Retina (tissue), 1 donor: ENCODE measurements at regions not wholly inside any gene's neighbourhood (a gene's known extent, or its start where the extent isn't known, plus 50 kb on each side); places are given as distances from the start of the nearest gene placed in this dataset.
"Not testable (repeated sequence)": the region's sequence is repeated elsewhere in the genome, so short reads cannot be mapped to it uniquely, and the experiment has no call there.

ENCODE experiments used
- DNase-seq: peaks from one replicate; pipeline ENCODE4 v3.0.0-alpha.2; 2016

DNA sequence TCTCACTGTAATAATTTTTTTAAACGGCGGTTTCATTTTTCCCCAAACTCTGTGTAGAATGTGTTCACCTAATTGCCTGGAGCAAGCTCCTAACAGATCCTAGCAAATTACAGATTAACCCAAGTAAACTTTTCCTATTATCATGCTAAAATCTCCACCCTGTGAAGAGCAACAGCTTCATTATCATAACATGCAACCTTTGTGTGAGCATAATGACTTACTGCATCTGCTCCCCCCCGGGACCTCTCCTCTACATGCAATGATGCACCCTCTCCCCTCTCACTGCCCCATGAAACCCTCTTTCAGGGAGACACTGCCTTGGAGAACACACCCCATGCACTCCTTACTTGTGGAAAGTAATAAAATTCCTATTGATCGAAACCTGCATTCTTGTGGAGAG is 717.0 kb upstream of the TMPRSS15 start:
- no peak for DNase-seq

DNA sequence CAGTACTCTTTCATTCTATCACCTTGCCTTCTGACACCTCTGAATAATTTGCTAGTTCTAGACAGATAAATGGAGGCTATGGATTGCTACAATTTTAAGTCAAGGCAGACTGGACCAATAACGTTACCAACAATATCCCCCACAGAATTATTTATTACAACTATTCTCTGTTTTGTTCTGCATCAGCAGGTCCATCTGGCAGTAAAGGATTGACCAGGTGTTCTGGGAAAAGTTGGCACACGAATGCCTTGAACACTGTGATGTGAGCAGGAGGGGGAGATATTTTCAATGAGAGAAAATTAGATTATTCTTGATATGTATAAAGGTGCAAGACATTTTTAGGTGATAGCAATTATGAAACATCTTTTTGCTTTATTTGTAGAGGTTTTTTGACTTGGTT is 718.8 kb upstream of the TMPRSS15 start:
- DNase-seq, result no peak

DNA sequence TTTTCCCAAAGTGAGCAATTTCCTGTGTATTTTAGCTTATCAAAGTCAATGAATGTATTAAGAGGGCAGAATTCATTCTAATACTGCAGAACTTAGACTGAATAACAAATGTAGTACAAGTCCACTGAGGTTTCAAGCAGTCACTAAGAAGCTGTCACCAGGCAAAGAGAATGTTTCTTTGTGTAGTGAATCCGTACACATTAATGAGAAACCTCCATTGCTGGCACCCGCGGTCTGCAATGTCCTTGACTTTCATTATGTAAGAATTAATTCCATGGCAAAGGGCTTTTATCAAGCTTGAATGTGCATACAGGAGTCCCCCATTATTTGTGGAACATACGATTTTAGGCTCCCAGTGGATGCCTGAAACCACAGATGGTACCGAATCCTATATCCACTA is 719.5 kb upstream of the TMPRSS15 start:
- no peak for DNase-seq

DNA sequence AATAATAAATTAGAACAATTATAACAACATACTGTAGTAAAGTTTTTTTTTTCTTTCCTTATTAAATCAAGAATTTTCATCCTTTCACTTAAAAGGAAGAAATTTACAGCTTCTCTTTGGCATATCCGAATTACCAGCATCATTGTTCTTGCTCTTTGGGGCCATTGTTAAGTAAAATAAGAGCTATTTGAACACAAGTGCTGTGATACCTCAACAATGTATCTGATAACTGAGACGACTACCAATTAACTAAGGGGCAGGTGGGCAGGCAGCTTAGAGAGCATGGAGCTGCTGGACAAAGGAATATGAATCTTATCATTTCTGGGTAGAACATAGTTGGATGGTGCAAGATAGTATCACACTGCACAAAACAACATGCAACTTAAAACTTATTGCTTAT is 719.9 kb upstream of the TMPRSS15 start:
- no peak for DNase-seq

DNA sequence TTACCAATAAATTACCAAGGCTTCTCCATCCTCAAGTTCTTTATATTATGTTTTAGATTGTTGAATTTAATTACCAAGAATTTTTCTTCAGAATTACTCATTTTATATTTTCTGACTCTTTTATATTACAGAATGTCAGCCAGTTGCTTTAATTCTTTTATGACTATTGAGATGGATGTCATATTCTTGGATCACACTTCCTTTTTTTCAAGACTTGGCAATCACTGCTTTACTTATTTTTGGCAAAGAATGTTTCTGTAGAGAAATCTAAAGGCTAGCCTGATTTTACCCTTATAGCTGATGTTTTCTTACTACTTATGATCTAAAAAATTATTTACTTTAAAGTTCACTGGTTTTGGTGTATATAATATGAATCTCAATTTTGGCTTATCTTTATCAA is 721.1 kb upstream of the TMPRSS15 start:
- no peak for DNase-seq

DNA sequence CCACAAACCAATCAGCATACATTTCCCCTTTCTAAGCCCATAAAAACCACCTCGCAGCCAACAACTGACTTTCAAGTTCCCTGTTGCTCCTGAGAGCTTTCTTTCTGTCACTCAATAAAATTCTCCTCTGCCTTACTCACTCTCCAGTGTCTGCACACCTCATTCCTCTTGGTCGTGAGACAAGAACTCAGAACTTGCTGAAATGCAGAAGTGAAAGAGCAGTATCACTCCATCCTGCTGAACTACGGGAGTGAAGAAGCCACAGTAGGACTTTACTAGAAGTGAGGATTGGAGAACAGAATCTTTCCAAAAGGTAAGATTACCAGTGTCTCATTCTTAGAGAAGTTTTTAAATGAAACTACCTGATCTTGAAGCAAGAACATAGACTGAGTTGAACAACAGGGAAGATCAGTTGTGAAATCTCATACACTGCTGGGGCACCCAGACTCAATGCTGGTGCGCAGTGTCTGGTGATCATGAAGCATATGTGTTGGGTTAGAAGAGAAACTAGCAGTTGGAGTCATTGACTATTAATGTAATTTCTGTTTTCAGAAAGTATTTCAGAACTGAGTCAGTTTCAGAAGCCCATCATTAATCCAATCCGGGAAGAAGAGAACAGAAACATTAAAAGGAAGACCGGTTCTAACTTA is 726.9 kb upstream of the TMPRSS15 start:
- DNase-seq, result no peak

DNA sequence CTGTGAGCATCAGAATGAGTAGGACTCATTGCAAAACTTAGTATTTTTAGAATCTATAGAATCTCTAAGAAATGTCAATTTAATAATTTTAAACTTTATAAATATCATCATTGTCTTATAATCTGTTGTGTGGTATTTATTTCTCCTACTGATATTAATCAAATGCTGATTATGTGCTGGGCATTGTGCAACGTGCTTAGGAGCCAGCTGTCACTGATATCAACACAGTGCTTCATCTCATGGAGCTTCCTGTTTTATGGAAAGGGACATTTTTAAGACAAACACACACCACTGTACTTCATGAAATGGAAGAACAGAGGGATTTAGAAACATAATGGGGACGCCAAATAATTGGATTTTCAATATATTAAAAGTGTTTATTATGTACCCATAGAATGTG is 737.9 kb upstream of the TMPRSS15 start:
- no peak for DNase-seq

DNA sequence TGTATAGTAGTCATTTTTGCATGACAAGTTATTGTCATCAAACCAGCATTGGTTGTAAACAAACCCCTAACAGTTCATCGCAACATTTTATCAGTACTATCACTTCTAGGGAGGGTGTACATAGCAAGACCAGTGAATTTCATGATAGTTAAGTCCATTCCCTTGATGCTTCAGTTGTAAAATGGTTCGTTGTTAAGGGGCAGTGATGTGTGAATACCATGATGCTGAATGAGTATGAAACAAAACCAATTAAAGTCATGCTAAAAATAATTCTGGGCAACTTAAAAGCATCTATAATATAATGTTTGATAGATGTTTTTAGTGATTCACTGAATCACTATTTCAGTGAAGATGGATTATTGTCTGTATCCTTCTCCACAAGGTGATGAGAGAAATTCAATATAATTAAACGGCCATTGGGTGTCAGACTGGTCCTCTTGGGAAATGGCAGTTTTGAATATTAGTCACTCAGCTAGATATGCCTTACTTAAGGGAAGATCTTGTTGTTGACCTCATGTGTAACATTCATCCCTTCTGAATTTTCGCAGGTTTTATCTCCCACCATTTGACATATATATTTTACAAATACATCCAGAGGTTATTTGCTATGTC is 742.2 kb upstream of the TMPRSS15 start:
- DNase-seq, result no peak

DNA sequence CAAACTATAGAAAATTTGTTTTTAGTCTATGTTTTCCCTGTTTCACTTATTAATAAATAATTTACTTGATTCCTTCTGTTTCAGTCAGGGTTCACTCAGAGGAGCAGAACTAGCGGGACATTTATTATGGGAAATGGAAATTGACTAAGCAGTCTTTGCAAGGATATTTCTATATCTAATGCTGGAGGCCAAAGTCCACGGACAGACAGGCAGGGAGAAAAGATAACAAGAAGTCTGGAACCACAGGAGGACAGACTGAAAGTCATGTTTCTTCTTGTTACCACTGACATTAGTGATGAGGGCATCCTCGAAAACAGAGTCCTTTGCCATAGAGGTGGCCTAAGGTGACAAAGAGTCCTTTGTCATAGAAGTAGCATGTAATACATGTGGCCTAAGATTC is 744.5 kb upstream of the TMPRSS15 start:
- DNase-seq, result no peak

DNA sequence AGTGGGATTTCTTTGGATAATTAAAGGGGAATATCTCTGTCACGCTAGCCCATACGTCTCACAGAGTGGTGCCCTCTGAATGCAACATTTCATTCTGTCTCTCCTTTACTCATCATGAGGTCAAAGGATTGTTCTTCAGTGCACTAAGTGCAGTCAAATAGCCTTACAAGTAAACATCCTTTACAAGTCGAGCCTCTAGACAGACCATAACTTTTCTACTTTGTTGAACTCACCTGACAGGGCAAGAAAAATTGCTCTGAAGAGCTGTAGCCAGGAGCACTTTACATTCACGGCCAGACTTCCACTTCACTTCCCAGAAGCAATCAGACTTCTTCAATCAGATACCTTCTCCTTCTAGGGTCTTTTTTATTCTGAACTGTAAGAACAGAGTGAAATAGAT is 768.0 kb upstream of the TMPRSS15 start:
- no peak for DNase-seq

DNA sequence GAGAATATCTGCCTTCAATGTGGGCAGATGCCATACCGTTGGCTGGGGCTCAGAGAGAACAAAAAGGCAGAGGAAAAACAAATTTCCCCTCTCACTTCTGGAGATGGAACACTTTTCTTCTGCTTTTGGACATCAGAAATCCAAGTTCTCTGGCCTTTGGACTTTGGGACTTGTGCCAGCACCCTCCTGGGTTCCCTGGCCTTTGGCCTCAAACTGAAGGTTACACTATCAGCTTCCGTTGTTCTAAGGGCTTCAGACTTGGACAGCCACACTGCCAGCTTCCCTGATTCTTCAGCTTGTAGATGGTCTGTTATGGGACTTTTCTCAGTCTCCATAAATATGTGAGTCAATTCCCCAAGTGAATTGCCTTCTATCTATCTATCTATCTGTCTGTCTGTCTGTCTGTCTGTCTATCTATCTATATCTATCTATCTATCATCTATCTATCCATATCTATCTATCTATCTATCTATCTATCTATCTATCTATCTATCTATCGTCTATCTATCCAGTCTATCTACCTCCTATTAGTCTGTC is 778.1 kb upstream of the TMPRSS15 start:
- DNase-seq, result no peak

DNA sequence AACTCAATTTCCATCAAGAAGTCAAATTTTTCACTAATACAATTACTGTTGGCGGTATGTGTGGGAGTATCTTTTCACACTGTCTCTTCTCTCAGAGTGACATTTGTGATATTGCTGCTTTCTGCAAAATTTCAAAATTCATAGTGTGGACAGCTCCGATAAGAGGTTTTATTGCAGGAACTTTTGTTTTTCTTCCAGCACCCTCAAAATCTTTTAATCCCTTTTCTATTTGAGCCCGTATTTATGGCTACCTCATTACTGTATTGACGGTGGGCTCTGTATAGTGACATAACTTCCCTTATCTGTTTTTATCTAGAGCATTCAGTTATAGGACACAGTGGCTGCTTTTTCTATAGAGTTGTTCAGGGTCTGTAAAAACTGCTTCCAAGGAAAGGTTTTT is 794.4 kb upstream of the TMPRSS15 start:
- no peak for DNase-seq

DNA sequence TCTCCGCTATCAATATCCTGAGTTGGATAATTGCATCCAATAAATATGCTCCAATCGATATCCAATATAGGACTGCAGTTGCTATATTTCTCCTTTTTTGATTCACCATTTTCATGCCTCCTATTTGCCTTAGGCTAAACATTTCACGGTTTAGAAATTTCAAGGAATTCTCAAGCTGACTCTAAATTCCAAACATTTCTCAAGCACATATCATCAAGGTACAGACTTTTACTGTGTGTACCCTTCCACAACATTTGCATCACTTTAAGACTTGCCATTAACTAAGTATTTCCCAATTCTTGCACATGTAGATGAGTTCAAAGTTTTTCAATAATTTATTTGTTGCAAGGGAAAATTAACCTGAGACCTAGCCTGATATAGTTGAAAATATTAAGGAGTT is 795.2 kb upstream of the TMPRSS15 start:
- no peak for DNase-seq

DNA sequence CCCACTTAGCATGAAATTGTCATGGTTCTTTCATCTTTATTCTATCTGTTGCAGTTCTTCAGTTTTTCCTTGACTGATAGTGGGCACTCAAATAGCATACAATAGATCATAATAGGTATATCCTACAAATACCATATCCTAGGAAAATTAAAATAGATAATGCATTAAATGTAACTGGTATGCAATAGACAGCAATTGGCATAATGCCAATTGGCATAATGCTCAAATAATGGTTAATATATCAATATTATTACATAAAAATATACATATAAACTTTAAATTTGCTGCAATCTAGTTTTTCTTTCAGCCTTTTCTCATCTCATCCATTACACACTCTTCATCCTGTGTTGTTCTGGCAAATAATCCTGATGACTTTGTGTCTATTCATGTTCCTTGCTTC is 814.6 kb upstream of the TMPRSS15 start:
- no peak for DNase-seq

DNA sequence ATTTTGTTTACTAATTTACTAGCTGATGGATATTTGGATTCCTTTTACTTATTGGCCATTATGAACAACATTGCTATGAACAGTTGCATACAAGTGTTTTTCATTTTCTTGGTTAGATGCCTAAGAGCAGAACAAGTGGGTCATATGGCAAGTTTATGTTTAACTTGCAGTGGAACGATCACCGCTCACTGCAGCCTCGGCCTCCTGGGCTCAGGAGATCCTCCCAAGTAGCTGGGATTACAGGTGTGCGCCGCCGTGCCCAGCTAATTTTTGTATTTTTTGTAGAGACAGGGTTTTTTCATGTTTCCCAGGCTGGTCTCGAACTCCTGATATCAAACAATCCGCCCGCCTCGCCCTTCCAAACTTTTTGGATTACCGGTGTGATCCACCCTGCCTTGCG is 820.5 kb upstream of the TMPRSS15 start:
- DNase-seq, result no peak

DNA sequence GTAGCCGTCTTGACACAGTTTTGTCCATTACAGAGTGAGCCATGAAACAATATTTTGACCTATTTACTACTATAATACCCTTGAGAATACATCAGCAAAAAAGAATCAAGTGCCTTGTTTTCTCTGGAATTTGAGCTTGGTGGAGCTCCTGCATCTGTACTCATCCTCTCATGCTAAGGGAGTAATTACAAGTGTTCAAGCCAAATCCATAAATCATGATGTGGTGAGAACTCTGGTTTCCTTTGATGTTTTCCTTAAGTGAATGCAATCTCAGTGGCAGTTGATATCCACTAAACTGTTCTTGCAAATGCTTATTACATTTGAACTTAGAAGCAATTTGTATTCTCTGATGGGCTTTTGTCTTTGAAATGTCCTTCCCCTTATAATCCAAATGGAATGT is 824.6 kb upstream of the TMPRSS15 start:
- DNase-seq, result peak; percentile 11

DNA sequence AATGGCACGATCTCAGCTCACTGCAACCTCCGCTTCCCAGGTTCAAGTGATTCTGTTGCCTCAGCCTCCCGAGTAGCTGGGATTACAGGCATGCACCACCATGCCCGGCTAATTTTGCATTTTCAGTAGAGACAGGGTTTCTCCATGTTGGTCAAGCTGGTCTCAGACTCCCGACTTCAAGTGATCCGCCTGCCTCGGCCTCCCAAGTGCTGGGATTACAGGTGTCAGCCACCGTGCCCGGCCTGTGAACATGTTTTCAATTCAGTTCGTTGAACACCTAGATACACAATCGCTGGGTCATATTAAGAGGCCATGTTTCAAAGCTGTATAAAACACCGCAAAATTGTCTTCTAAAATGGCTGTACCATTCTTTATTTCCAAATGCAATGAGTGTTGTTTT is 830.3 kb upstream of the TMPRSS15 start:
- not testable (repeated sequence) for DNase-seq

DNA sequence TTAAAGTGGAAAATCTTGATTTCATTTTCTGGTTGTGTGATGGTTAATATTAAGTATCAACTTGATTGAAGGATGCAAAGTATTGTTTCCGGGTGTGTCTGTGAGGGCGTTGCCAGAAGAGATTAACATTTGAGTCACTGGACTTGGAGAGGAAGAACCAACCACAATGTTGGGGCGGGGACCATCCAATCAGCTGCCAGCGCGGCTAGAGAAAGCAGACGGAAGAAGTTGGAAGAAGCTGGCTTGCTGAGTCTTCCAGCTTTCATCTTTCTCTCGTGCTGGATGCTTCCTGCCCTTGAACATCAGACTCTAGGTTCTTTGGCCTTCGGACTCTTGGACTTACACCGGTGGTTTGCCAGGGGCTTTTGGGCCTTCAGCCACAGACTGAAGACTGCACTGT is 832.6 kb upstream of the TMPRSS15 start:
- no peak for DNase-seq

DNA sequence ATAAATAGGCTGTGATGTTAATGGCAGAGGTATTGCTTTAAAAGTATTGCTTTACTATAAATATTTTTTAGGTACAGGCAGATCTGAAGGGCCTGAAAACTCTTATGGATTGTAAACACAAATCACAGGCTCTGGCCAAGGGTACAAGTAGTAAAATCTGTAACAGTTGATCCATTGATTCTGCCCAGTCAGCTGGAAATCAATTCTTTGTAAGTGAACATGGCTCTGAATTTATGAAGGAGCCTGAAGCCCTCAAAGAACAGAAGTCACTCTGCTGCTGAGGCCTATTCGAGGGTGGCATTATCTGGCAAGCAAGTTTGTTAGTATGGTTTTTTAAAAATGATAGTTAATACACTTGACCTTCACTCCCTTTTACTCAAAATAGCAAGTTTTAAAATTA is 834.0 kb upstream of the TMPRSS15 start:
- DNase-seq, result peak; percentile 38

DNA sequence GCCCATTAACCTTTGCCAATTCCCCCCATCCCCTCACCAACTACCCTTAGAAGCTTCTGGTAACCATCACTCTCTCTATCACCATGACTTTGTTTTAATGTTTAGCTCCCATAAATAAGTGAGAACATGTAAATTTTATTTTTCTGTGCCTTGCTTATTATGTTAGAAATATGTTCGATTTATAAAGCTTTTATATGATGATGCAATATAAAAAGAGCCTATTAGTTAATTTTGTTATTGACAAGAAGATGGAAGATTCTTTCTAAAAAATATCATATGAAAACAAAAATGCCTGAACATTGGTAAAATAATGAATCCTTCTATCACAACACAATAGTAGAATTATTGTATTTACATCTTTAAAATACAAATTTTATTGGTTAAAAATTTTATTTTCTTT is 836.1 kb upstream of the TMPRSS15 start:
- DNase-seq, result no peak

DNA sequence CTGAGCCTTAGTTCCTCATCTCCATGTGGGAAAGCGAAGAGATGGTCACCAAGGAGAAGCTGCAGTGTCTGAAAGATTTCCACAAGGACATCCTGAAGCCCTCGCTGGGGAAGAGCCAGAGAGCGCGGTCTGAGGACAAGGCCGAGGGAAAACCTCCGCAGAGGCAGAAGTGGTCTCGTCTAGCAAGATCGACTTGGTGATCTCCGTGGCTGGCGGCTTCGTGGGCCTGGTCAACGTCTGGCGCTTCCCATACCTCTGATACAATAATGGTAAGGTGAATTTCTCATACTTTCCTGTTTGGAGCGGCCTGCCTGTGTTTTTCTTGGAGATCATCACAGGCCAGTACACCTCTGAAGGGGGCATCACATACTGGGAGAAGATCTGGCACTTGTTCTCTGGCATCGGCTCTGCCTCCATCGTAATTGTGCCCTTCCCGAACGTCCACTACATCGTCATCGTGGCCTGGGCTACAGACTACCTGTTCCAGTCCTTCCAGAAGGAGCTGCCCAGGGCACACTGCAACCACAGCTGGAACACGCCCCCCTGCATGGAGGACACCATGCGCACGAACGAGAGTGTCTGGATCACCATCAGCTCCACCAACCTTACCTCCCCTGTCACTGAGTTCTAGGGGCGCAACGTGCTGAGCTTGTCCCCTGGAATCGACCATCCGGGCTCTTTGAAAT is 841.1 kb upstream of the TMPRSS15 start:
- no peak for DNase-seq

DNA sequence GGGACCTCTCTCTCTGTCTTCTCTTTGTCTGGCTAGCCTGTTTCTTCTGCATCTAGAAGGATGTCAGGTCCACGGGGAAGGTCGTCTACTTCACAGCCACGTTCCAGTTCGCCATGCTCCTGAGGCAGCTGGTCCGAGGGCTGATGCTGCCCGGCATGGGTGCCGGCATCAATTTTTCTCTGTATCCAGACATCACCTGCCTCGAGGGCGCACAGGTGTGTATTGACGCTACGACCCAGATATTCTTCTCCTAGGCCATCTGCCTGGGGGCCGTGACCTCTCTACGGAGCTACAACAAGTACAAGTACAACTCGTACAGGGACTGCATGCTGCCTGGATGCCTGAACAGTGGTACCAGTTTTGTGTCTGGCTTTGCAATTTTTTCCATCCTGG is 841.6 kb upstream of the TMPRSS15 start:
- no peak for DNase-seq

DNA sequence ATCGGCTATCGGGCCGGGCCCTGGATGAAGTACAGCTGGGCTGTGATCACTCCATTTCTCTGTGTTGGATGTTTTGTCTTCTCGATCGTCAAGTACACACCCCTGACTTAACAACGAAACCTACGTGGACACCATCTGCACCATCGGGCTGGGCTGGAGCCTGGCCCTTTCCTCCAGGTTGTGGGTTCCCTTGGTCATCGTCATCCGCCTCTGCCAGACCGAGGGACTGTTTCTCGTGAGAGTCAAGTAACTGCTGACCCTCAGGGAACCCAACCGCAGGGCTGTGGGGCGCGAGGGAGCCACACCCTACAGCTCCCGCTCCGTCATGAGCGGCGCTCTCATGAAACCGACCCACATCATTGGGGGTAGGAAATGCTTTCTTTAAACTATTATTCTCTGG is 842.4 kb upstream of the TMPRSS15 start:
- no peak for DNase-seq

DNA sequence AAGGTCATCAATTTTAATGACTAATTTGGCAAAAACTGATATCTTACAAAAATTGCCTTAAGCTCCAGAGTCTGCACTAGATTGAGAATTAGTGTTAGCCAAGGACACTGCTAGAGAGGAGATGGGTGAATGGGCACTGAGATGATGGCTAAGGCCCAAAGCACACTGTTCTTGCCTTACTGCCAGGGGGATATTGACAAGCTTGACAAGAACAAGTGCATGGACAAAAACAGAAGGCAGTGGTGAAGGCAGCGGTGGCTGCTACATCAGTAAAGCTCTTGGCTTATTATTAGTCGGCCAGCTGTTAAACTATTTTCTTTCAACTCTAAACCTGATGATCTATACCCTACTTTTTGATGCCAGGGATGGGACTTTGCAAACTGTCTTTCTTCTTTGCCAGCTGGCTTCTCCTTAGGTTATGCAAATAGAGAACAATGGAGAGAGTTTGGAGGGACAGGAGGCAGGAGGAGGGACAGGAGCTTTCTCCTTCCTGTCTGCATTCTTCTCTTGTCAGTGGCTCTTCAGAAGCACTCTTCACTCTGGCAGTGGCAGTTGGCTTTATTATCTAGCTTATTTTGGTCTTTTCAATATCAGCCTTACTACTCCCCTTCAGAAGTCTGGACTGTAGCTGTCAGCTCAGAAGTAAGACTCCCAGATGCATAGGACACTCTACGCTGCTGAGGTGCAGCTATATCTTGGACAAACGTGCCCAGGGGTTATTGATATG is 853.5 kb upstream of the TMPRSS15 start:
- no peak for DNase-seq
